Panc1 (cell line): ENCODE measurements at regions not wholly inside any gene's neighbourhood (a gene's known extent, or its start where the extent isn't known, plus 50 kb on each side); places are given as distances from the start of the nearest gene placed in this dataset.

Experiments
- ATAC-seq: fragments of 200-7000 bp; cut with Tn5 transposase; 2 replicates; pipeline ENCODE4 v1.9.1; 2020; ENCODE audit warnings: mild to moderate bottlenecking, moderate library complexity
- BruUV-seq: library from RNA; stranded (reverse); fragments of 400-500 nt; replicated peaks from 2 replicates; lab custom pipeline; 2021; lab: Mats Ljungman, UMichigan
- CTCF ChIA-PET: fragments of 300-600 bp; sonication (Branson Sonifier 250); formaldehyde crosslinking; loops from one replicate; lab custom pipeline; 2022; ENCODE audit warnings: antibody characterized with exemption; lab: Charles Lee
- POLR2A ChIA-PET: fragments of 300-600 bp; sonication (Branson Sonifier 250); formaldehyde crosslinking; loops from one replicate; lab custom pipeline; 2022; ENCODE audit warnings: antibody characterized with exemption; lab: Charles Lee
- DNase-seq: peaks from one replicate; pipeline ENCODE4 v3.0.0-alpha.2; 2010; ENCODE audit warnings: low read depth, low spot score
- H3K27ac ChIP-seq: 2 replicates; pipeline ENCODE4 v1.5.1; 2011; ENCODE audit warnings: mild to moderate bottlenecking, low read length, inconsistent platforms
- H3K27me3 ChIP-seq: fragments of 200-500 bp; sonication (Bioruptor generic); 2 replicates; pipeline ENCODE4 v1.6.0; 2014; ENCODE audit warnings: low read length, inconsistent platforms; ENCODE audit not compliant: control insufficient read depth, insufficient read depth
- H3K36me3 ChIP-seq: fragments of 200-500 bp; sonication (Bioruptor generic); 2 replicates; pipeline ENCODE4 v1.5.1; 2014; ENCODE audit warnings: inconsistent platforms, mild to moderate bottlenecking, low read length, moderate library complexity; ENCODE audit not compliant: control insufficient read depth, insufficient read depth
- H3K4me1 ChIP-seq: 2 replicates; pipeline ENCODE4 v1.5.1; 2011; ENCODE audit warnings: inconsistent platforms, mild to moderate bottlenecking, low read length, moderate library complexity; ENCODE audit not compliant: control insufficient read depth, insufficient read depth
- H3K4me3 ChIP-seq, 2 experiments: 2 replicates each; pipeline ENCODE4 v1.5.1; 2011 to 2012; ENCODE audit warnings: low read depth in 2 of 2, low read length in 2 of 2, mild to moderate bottlenecking in 2 of 2, inconsistent platforms in 1 of 2, moderate library complexity in 1 of 2
- H3K9me3 ChIP-seq: fragments of 200-500 bp; sonication (Bioruptor generic); 2 replicates; pipeline ENCODE4 v1.5.1; 2014; ENCODE audit warnings: low read depth, mild to moderate bottlenecking, inconsistent platforms, low read length, moderate library complexity; ENCODE audit not compliant: control insufficient read depth, insufficient read depth
- CTCF ChIP-seq: fragments of 450-650 bp; IDR thresholded peaks from 2 replicates; pipeline ENCODE4 v1.5.1; 2017; ENCODE audit warnings: mild to moderate bottlenecking
- POLR2AphosphoS5 ChIP-seq: IDR thresholded peaks from 2 replicates; pipeline ENCODE4 v1.6.1; 2012; ENCODE audit warnings: mild to moderate bottlenecking, low read depth, low read length, moderate library complexity
- REST ChIP-seq, 2 experiments: IDR thresholded peaks; 2 replicates each; pipeline ENCODE4 v1.6.1; 2011 to 2012; ENCODE audit warnings: low read depth in 2 of 2, control low read depth in 1 of 2, low read length in 1 of 2, mild to moderate bottlenecking in 1 of 2, moderate library complexity in 1 of 2; ENCODE audit not compliant: insufficient read depth in 1 of 2
- SIN3A ChIP-seq: IDR thresholded peaks from 2 replicates; pipeline ENCODE4 v1.6.1; 2012; ENCODE audit warnings: low read depth, mild to moderate bottlenecking, low read length, moderate library complexity, borderline replicate concordance; ENCODE audit not compliant: insufficient read depth
- TCF7L2 ChIP-seq: IDR thresholded peaks from 2 replicates; pipeline ENCODE4 v1.6.1; 2011; ENCODE audit warnings: mild to moderate bottlenecking, low read depth, low read length, inconsistent platforms
- in situ Hi-C: cut with HindIII; loops from 2 replicates; pipeline ENCODE4 v1.10.0; 2016; ENCODE audit warnings: low sequenced_read_pairs, low pct_unique_long_range_greater_than_20kb
- intact Hi-C: fragments of 100-400 bp; cut with micrococcal nuclease; formaldehyde crosslinking; loops from one replicate; pipeline ENCODE4 v1.10.0; 2022; ENCODE audit not compliant: unreplicated experiment

- CTCF ChIA-PET = no interaction called here
- Histone ChIP-seq H3K9me3 (no peaks in the 10 kb centered on the region), H3K4me3 (no peak overlapping the region), H3K36me3 (no peaks in the 10 kb centered on the region), H3K27ac (no peak overlapping the region), H3K4me1 (no peaks in the 10 kb centered on the region), H3K27me3 (no peaks in the 10 kb centered on the region; the same call in 1 of the 2 replicates)
- ATAC-seq (no peak), DNase-seq (no peak)
- no TSS peak for BruUV-seq
- POLR2A ChIA-PET = no interaction called here
- in situ Hi-C loops = no loop called here
- intact Hi-C loops = no loop called here
- TF ChIP-seq REST (IDR thresholded peaks at IDR 0.05; ENCODE audit: insufficient read depth in 1 of 2, low read depth in 2 of 2, low read length in 1 of 2) = no peak
- no peak for TF ChIP-seq POLR2AphosphoS5
- no peak for TF ChIP-seq CTCF
- TF ChIP-seq SIN3A = no peak
- TF ChIP-seq TCF7L2 = no peak
These were observed 156.2 kb upstream of the PRSS1 start for GRCh38 chr7:142593106-142593505.

- Histone ChIP-seq H3K4me1 (no peaks in the 10 kb centered on the region), H3K27me3 (no peaks in the 10 kb centered on the region; the same call in 1 of the 2 replicates), H3K27ac (no peak overlapping the region), H3K4me3 (no peak overlapping the region), H3K9me3 (no peaks in the 10 kb centered on the region), H3K36me3 (no peaks in the 10 kb centered on the region)
- TF ChIP-seq TCF7L2 = no peak
- ChIA-PET POLR2A (no interaction called here), CTCF (no interaction called here)
- DNase-seq = no peak
- ATAC-seq = no peak
- BruUV-seq = no TSS peak
- in situ Hi-C loops (no loop called here), intact Hi-C loops (no loop called here)
These were observed 156.6 kb upstream of the PRSS1 start for GRCh38 chr7:142592664-142593063.

- DNase-seq (no peak), ATAC-seq (no peak)
- H3K4me3 ChIP-seq = no peak overlapping the region
- H3K36me3 ChIP-seq = no peaks in the 10 kb centered on the region
- no TSS peak for BruUV-seq
- no peaks in the 10 kb centered on the region for H3K9me3 ChIP-seq
- no peaks in the 10 kb centered on the region; the same call in 1 of the 2 replicates for H3K27me3 ChIP-seq
- in situ Hi-C loops = no loop called here
- TF ChIP-seq CTCF (no peak), SIN3A (no peak), TCF7L2 (no peak), POLR2AphosphoS5 (no peak), REST (IDR thresholded peaks at IDR 0.05; ENCODE audit: insufficient read depth in 1 of 2, low read depth in 2 of 2, low read length in 1 of 2) (no peak)
- intact Hi-C loops = no loop called here
- ChIA-PET POLR2A (no interaction called here), CTCF (no interaction called here)
- no peak overlapping the region for H3K27ac ChIP-seq
- no peaks in the 10 kb centered on the region for H3K4me1 ChIP-seq
These were observed 157.0 kb upstream of the PRSS1 start for GRCh38 chr7:142592231-142592630.
